KMS-11 (cell line): ENCODE measurements at regions not wholly inside any gene's neighbourhood (a gene's known extent, or its start where the extent isn't known, plus 50 kb on each side); places are given as distances from the start of the nearest gene placed in this dataset.

ENCODE experiments used
- H2AFZ ChIP-seq: fragments of 200-600 bp; sonication (generic); 2 replicates; pipeline ENCODE4 v1.6.1; 2016; ENCODE audit warnings: antibody characterized with exemption, mixed run types, low read depth
- H3K27ac ChIP-seq: fragments of 200-600 bp; sonication (generic); 2 replicates; pipeline ENCODE4 v1.6.1; 2016; ENCODE audit warnings: mild to moderate bottlenecking, mixed run types
- H3K27me3 ChIP-seq: fragments of 200-600 bp; sonication (generic); 2 replicates; pipeline ENCODE4 v1.6.1; 2017; ENCODE audit warnings: mild to moderate bottlenecking, low read depth, mixed run types, moderate library complexity; ENCODE audit not compliant: insufficient read depth
- H3K36me3 ChIP-seq: fragments of 200-600 bp; sonication (generic); 2 replicates; pipeline ENCODE4 v1.6.1; 2017; ENCODE audit warnings: mild to moderate bottlenecking, mixed run types; ENCODE audit not compliant: insufficient read depth
- H3K4me1 ChIP-seq: fragments of 200-600 bp; sonication (generic); 2 replicates; pipeline ENCODE4 v1.6.1; 2016; ENCODE audit warnings: mild to moderate bottlenecking, low read depth, mixed run types; ENCODE audit not compliant: poor library complexity, severe bottlenecking
- H3K4me2 ChIP-seq: fragments of 200-600 bp; sonication (generic); 2 replicates; pipeline ENCODE4 v1.7.0; 2016; ENCODE audit warnings: mild to moderate bottlenecking, mixed run types
- H3K4me3 ChIP-seq: fragments of 200-600 bp; sonication (generic); IDR thresholded peaks from 2 replicates; pipeline ENCODE4 v1.6.1; 2017; ENCODE audit warnings: low read depth, low read length, mixed read lengths; ENCODE audit not compliant: insufficient read depth
- H3K79me2 ChIP-seq: fragments of 200-600 bp; sonication (generic); 2 replicates; pipeline ENCODE4 v1.6.1; 2016; ENCODE audit warnings: low read depth, mixed run types; ENCODE audit not compliant: insufficient read depth
- H3K9ac ChIP-seq: fragments of 200-600 bp; sonication (generic); 2 replicates; pipeline ENCODE4 v1.6.1; 2016; ENCODE audit warnings: mild to moderate bottlenecking, mixed run types
- H4K20me1 ChIP-seq: fragments of 200-600 bp; sonication (generic); 2 replicates; pipeline ENCODE4 v1.6.1; 2016; ENCODE audit warnings: mild to moderate bottlenecking, mixed run types; ENCODE audit not compliant: insufficient read depth
- CTCF ChIP-seq: fragments of 200-600 bp; sonication (generic); conservative IDR thresholded peaks from 2 replicates; pipeline ENCODE4 v1.6.1; 2017; ENCODE audit warnings: low read depth, mild to moderate bottlenecking, antibody characterized with exemption, low read length, moderate library complexity, mixed read lengths

GRCh38 chr1:81664341-81664740 lies 136.4 kb upstream of the ADGRL2 start:
- no peak overlapping the region for H3K4me3 ChIP-seq
- H3K4me2 ChIP-seq = no peak overlapping the region
- no peaks in the 10 kb centered on the region for H4K20me1 ChIP-seq
- no peak for TF ChIP-seq CTCF
- H3K4me1 ChIP-seq = no peaks in the 10 kb centered on the region
- H3K27me3 ChIP-seq = no peaks in the 10 kb centered on the region
- H3K9ac ChIP-seq = no peak overlapping the region
- H3K27ac ChIP-seq = no peak overlapping the region
- H3K36me3 ChIP-seq = no peaks in the 10 kb centered on the region
- no peaks in the 10 kb centered on the region for H3K79me2 ChIP-seq
- H2AFZ ChIP-seq = no peak overlapping the region

- Histone ChIP-seq H3K27ac (no peak overlapping the region), H4K20me1 (no peaks in the 10 kb centered on the region), H3K9ac (no peak overlapping the region), H2AFZ (no peak overlapping the region), H3K36me3 (no peaks in the 10 kb centered on the region), H3K4me1 (no peaks in the 10 kb centered on the region), H3K4me3 (no peak overlapping the region), H3K79me2 (no peaks in the 10 kb centered on the region), H3K4me2 (no peak overlapping the region), H3K27me3 (no peaks in the 10 kb centered on the region)
- TF ChIP-seq CTCF = no peak
Observed at GRCh38 chr1:81662913-81663526, 137.7 kb upstream of the ADGRL2 start.

GRCh38 chr1:81660286-81660685 lies 140.4 kb upstream of the ADGRL2 start:
- no peaks in the 10 kb centered on the region for H3K79me2 ChIP-seq
- H3K36me3 ChIP-seq = no peaks in the 10 kb centered on the region
- H3K27ac ChIP-seq = no peak overlapping the region
- H2AFZ ChIP-seq = no peak overlapping the region
- H3K4me2 ChIP-seq = no peak overlapping the region
- TF ChIP-seq CTCF = no peak
- no peak overlapping the region for H3K9ac ChIP-seq
- H4K20me1 ChIP-seq = no peaks in the 10 kb centered on the region
- no peaks in the 10 kb centered on the region for H3K27me3 ChIP-seq
- H3K4me1 ChIP-seq = no peaks in the 10 kb centered on the region
- no peak overlapping the region for H3K4me3 ChIP-seq

GRCh38 chr1:81654657-81655056 lies 146.1 kb upstream of the ADGRL2 start:
- Histone ChIP-seq H3K4me3 (no peak overlapping the region), H3K4me1 (no peaks in the 10 kb centered on the region), H3K79me2 (no peaks in the 10 kb centered on the region), H3K27me3 (no peaks in the 10 kb centered on the region), H2AFZ (no peak overlapping the region), H3K4me2 (no peak overlapping the region), H4K20me1 (no peaks in the 10 kb centered on the region), H3K36me3 (no peaks in the 10 kb centered on the region), H3K27ac (no peak overlapping the region), H3K9ac (no peak overlapping the region)
- TF ChIP-seq CTCF = no peak
